Activated naive CD8-positive, alpha-beta T cell treated with anti-CD3 and anti-CD28 coated beads, Interleukin-2, amount 50 U/mL, for 16 hours (primary cell): ENCODE measurements at regions not wholly inside any gene's neighbourhood (a gene's known extent, or its start where the extent isn't known, plus 50 kb on each side); places are given as distances from the start of the nearest gene placed in this dataset.

Source experiments
- DNase-seq: peaks from one replicate; pipeline ENCODE4 v3.0.0-alpha.2; 2020; ENCODE audit warnings: low read depth, low spot score

GRCh38 chr15:77821188-77821958 is 188.7 kb upstream of the LINGO1 start:
- no peak for DNase-seq

GRCh38 chr15:77819851-77820728 is 187.4 kb upstream of the LINGO1 start:
- no peak for DNase-seq

GRCh38 chr15:77819048-77819850 is 186.5 kb upstream of the LINGO1 start:
- no peak for DNase-seq

- no peak for DNase-seq
Observed at GRCh38 chr15:77818484-77819047, 185.9 kb upstream of the LINGO1 start.

GRCh38 chr15:77817434-77817833 is 184.7 kb upstream of the LINGO1 start:
- DNase-seq: no peak

GRCh38 chr15:77816983-77817382 is 184.3 kb upstream of the LINGO1 start:
- DNase-seq: no peak

- DNase-seq: no peak
Observed at GRCh38 chr15:77815015-77815414, 182.3 kb upstream of the LINGO1 start.

- DNase-seq: no peak
Observed at GRCh38 chr15:77812664-77813063, 180.0 kb upstream of the LINGO1 start.

- DNase-seq: no peak
Observed at GRCh38 chr15:77811270-77811669, 178.6 kb upstream of the LINGO1 start.

- no peak for DNase-seq
Observed at GRCh38 chr15:77810130-77810571, 177.4 kb upstream of the LINGO1 start.

- DNase-seq: no peak
Observed at GRCh38 chr15:77808581-77809177, 176.0 kb upstream of the LINGO1 start.

- DNase-seq: no peak
Observed at GRCh38 chr15:77808075-77808474, 175.4 kb upstream of the LINGO1 start.

GRCh38 chr15:77807611-77808010 is 174.9 kb upstream of the LINGO1 start:
- no peak for DNase-seq

- no peak for DNase-seq
Observed at GRCh38 chr15:77807115-77807514, 174.4 kb upstream of the LINGO1 start.

- DNase-seq: no peak
Observed at GRCh38 chr15:77804210-77804609, 171.5 kb upstream of the LINGO1 start.

- no peak for DNase-seq
Observed at GRCh38 chr15:77803487-77803886, 170.8 kb upstream of the LINGO1 start.

GRCh38 chr15:77800305-77800704 is 167.6 kb upstream of the LINGO1 start:
- DNase-seq: no peak

- DNase-seq: no peak
Observed at GRCh38 chr15:77798847-77799246, 166.1 kb upstream of the LINGO1 start.

GRCh38 chr15:77798151-77798835 is 165.6 kb upstream of the LINGO1 start:
- no peak for DNase-seq

- DNase-seq: no peak
Observed at GRCh38 chr15:77797270-77797669, 164.6 kb upstream of the LINGO1 start.
